Left forelimb (tissue), 1 donor: ENCODE measurements at regions not wholly inside any gene's neighbourhood (a gene's known extent, or its start where the extent isn't known, plus 50 kb on each side); places are given as distances from the start of the nearest gene placed in this dataset.
"Not testable (repeated sequence)": the region's sequence is repeated elsewhere in the genome, so short reads cannot be mapped to it uniquely, and the experiment has no call there.

Source experiments
- DNase-seq: peaks from one replicate; pipeline ENCODE4 v3.0.0-alpha.2; 2018; ENCODE audit warnings: low spot score

- DNase-seq, result no peak
These were observed 552.9 kb upstream of the LRATD1 start for GRCh38 chr2:14079576-14079975.

- DNase-seq, result no peak
These were observed 551.0 kb upstream of the LRATD1 start for GRCh38 chr2:14081521-14081920.

- DNase-seq, result no peak
These were observed 549.9 kb upstream of the LRATD1 start for GRCh38 chr2:14082640-14083039.

GRCh38 chr2:14094592-14094991, 537.9 kb upstream of the LRATD1 start:
- DNase-seq, result no peak

- DNase-seq, result not testable (repeated sequence)
These were observed 533.4 kb upstream of the LRATD1 start for GRCh38 chr2:14099101-14099500.

GRCh38 chr2:14114275-14114674, 518.2 kb upstream of the LRATD1 start:
- DNase-seq, result no peak

- no peak for DNase-seq
These were observed 512.1 kb upstream of the LRATD1 start for GRCh38 chr2:14120376-14120775.

GRCh38 chr2:14123436-14124103, 508.9 kb upstream of the LRATD1 start:
- no peak for DNase-seq

- peak; percentile 69 for DNase-seq
These were observed 506.8 kb upstream of the LRATD1 start for GRCh38 chr2:14125624-14126293.

GRCh38 chr2:14126846-14127245, 505.7 kb upstream of the LRATD1 start:
- DNase-seq, result no peak

GRCh38 chr2:14127765-14128164, 504.8 kb upstream of the LRATD1 start:
- DNase-seq, result no peak

GRCh38 chr2:14132386-14132785, 500.1 kb upstream of the LRATD1 start:
- no peak for DNase-seq

GRCh38 chr2:14134771-14135170, 497.7 kb upstream of the LRATD1 start:
- DNase-seq, result no peak

GRCh38 chr2:14136030-14136429, 496.5 kb upstream of the LRATD1 start:
- no peak for DNase-seq

- no peak for DNase-seq
These were observed 494.9 kb upstream of the LRATD1 start for GRCh38 chr2:14137643-14138042.

GRCh38 chr2:14140009-14140550, 492.4 kb upstream of the LRATD1 start:
- DNase-seq, result no peak

GRCh38 chr2:14143435-14143834, 489.1 kb upstream of the LRATD1 start:
- DNase-seq, result no peak

GRCh38 chr2:14148216-14148615, 484.3 kb upstream of the LRATD1 start:
- DNase-seq, result no peak

GRCh38 chr2:14157816-14158215, 474.7 kb upstream of the LRATD1 start:
- no peak for DNase-seq

- no peak for DNase-seq
These were observed 452.2 kb upstream of the LRATD1 start for GRCh38 chr2:14180333-14180732.

- no peak for DNase-seq
These were observed 450.1 kb upstream of the LRATD1 start for GRCh38 chr2:14182227-14182946.

GRCh38 chr2:14185906-14186305, 446.6 kb upstream of the LRATD1 start:
- no peak for DNase-seq

- no peak for DNase-seq
These were observed 444.1 kb upstream of the LRATD1 start for GRCh38 chr2:14188446-14188845.
